Smooth muscle cell (in vitro differentiated cells): ENCODE measurements at regions not wholly inside any gene's neighbourhood (a gene's known extent, or its start where the extent isn't known, plus 50 kb on each side); places are given as distances from the start of the nearest gene placed in this dataset.

Experiments used
- DNase-seq: peaks from one replicate; lab custom pipeline; 2025; ENCODE audit not compliant: unreplicated experiment; lab: John Stamatoyannopoulos, UW
- H2AFZ ChIP-seq: fragments of 200-600 bp; sonication (generic); 2 replicates; pipeline ENCODE4 v1.6.0; 2016; ENCODE audit warnings: antibody characterized with exemption, low read depth, mild to moderate bottlenecking
- H3F3A ChIP-seq: fragments of 200-600 bp; sonication (generic); 2 replicates; pipeline ENCODE4 v1.6.0; 2017; ENCODE audit warnings: antibody characterized with exemption, low read depth
- H3K27ac ChIP-seq: fragments of 200-600 bp; sonication (generic); 2 replicates; pipeline ENCODE4 v1.5.1; 2016; ENCODE audit warnings: low read depth, mild to moderate bottlenecking
- H3K27me3 ChIP-seq: fragments of 200-600 bp; sonication (generic); 2 replicates; pipeline ENCODE4 v1.6.1; 2016; ENCODE audit warnings: low read depth, mild to moderate bottlenecking
- H3K36me3 ChIP-seq: fragments of 200-600 bp; sonication (generic); 2 replicates; pipeline ENCODE4 v1.5.1; 2016; ENCODE audit warnings: low read depth
- H3K4me1 ChIP-seq: fragments of 200-600 bp; sonication (generic); 2 replicates; pipeline ENCODE4 v1.5.1; 2016; ENCODE audit warnings: low read depth
- H3K4me2 ChIP-seq: fragments of 200-600 bp; sonication (generic); 2 replicates; pipeline ENCODE4 v1.6.0; 2016; ENCODE audit warnings: mild to moderate bottlenecking
- H3K4me3 ChIP-seq: fragments of 200-600 bp; sonication (generic); 2 replicates; pipeline ENCODE4 v1.5.1; 2016; ENCODE audit warnings: mild to moderate bottlenecking
- H3K79me2 ChIP-seq: fragments of 200-600 bp; sonication (generic); 2 replicates; pipeline ENCODE4 v1.6.0; 2016; ENCODE audit warnings: low read depth, mild to moderate bottlenecking
- H3K9ac ChIP-seq: fragments of 200-600 bp; sonication (generic); 2 replicates; pipeline ENCODE4 v1.6.0; 2016; ENCODE audit warnings: low read depth
- H3K9me3 ChIP-seq: fragments of 200-600 bp; sonication (generic); replicated peaks from 2 replicates; pipeline ENCODE4 v1.5.1; 2016; ENCODE audit warnings: low read depth
- H4K20me1 ChIP-seq: fragments of 200-600 bp; sonication (generic); 2 replicates; pipeline ENCODE4 v1.6.0; 2016; ENCODE audit warnings: low read depth
- CTCF ChIP-seq: fragments of 200-600 bp; sonication (generic); IDR thresholded peaks from 2 replicates; pipeline ENCODE4 v1.5.1; 2017; ENCODE audit warnings: borderline replicate concordance, mild to moderate bottlenecking, antibody characterized with exemption; ENCODE audit not compliant: insufficient read depth, poor library complexity, severe bottlenecking
- WGBS: methylation state at CpG from one replicate; pipeline ENCODE4 v1.1.7; 2016; ENCODE audit warnings: low lambda C conversion rate; 5-methylcytosine and 5-hydroxymethylcytosine counted together

GRCh38 chr20:48451401-48451800, 376.4 kb downstream of the PREX1 start:
- Histone ChIP-seq H3K4me3 (no peak overlapping the region), H2AFZ (no peak overlapping the region), H3K9ac (no peak overlapping the region), H3K27me3 (no peaks in the 10 kb centered on the region), H3K27ac (no peak overlapping the region), H3K4me2 (no peak overlapping the region), H3K9me3 (no peaks in the 10 kb centered on the region), H3F3A (no peaks in the 10 kb centered on the region), H4K20me1 (no peaks in the 10 kb centered on the region), H3K4me1 (peaks cover 11% of the 10 kb centered on the region), H3K36me3 (no peaks in the 10 kb centered on the region), H3K79me2 (no peaks in the 10 kb centered on the region)
- no peak for TF ChIP-seq CTCF
- DNase-seq, result no peak
- 96% methylated on average over 6 of the region's 6 CpGs for WGBS

GRCh38 chr20:48448666-48449600, 378.9 kb downstream of the PREX1 start:
- WGBS, result 79% methylated on average over 10 of the region's 10 CpGs
- Histone ChIP-seq H3K4me2 (no peak overlapping the region), H3K9ac (no peak overlapping the region), H3K27ac (no peak overlapping the region), H3K9me3 (no peaks in the 10 kb centered on the region), H3K27me3 (no peaks in the 10 kb centered on the region), H2AFZ (no peak overlapping the region), H3K4me3 (no peak overlapping the region), H3F3A (no peaks in the 10 kb centered on the region), H3K4me1 (no peaks in the 10 kb centered on the region), H3K36me3 (no peaks in the 10 kb centered on the region), H4K20me1 (no peaks in the 10 kb centered on the region), H3K79me2 (no peaks in the 10 kb centered on the region)
- no peak for TF ChIP-seq CTCF
- no peak for DNase-seq

GRCh38 chr20:48447456-48447855, 380.3 kb downstream of the PREX1 start:
- no peak overlapping the region for H3K4me2 ChIP-seq
- H4K20me1 ChIP-seq, result no peaks in the 10 kb centered on the region
- no peaks in the 10 kb centered on the region for H3K27me3 ChIP-seq
- no peaks in the 10 kb centered on the region for H3K79me2 ChIP-seq
- no peak overlapping the region for H2AFZ ChIP-seq
- no peak overlapping the region for H3K27ac ChIP-seq
- TF ChIP-seq CTCF, result no peak
- H3K4me1 ChIP-seq, result no peaks in the 10 kb centered on the region
- no peaks in the 10 kb centered on the region for H3K36me3 ChIP-seq
- no peak for DNase-seq
- H3F3A ChIP-seq, result no peaks in the 10 kb centered on the region
- 92% methylated on average over 4 of the region's 4 CpGs for WGBS
- H3K4me3 ChIP-seq, result no peak overlapping the region
- H3K9ac ChIP-seq, result no peak overlapping the region
- no peaks in the 10 kb centered on the region for H3K9me3 ChIP-seq

GRCh38 chr20:48445827-48446226, 382.0 kb downstream of the PREX1 start:
- H3K9me3 ChIP-seq, result no peaks in the 10 kb centered on the region
- H3K4me3 ChIP-seq, result no peak overlapping the region
- H3K4me2 ChIP-seq, result no peak overlapping the region
- no peaks in the 10 kb centered on the region for H4K20me1 ChIP-seq
- DNase-seq, result no peak
- no peak for TF ChIP-seq CTCF
- H3K27ac ChIP-seq, result no peak overlapping the region
- 95% methylated on average over 6 of the region's 6 CpGs for WGBS
- H3F3A ChIP-seq, result no peaks in the 10 kb centered on the region
- H3K27me3 ChIP-seq, result no peaks in the 10 kb centered on the region
- H3K36me3 ChIP-seq, result no peaks in the 10 kb centered on the region
- H2AFZ ChIP-seq, result no peak overlapping the region
- no peak overlapping the region for H3K9ac ChIP-seq
- no peaks in the 10 kb centered on the region for H3K79me2 ChIP-seq
- no peaks in the 10 kb centered on the region for H3K4me1 ChIP-seq
